ENCODE measurements at regions not wholly inside any gene's neighbourhood (a gene's known extent, or its start where the extent isn't known, plus 50 kb on each side); places are given as distances from the start of the nearest gene placed in this dataset.

GRCh38 chrX:150005027-150005426 is 66.7 kb upstream of the EOLA2 start:
- no peak overlapping the region for H3T11ph ChIP-seq (ENCODE audit: low read length)
- Mint-ChIP-seq H3K4me3 (no peak overlapping the region), H3K4me1 (no peaks in the 10 kb centered on the region), H3K27ac (no peak overlapping the region), H3K36me3 (ENCODE audit: insufficient read depth in 1 of 3, low read depth in 3 of 3) (no peaks in the 10 kb centered on the region; a peak in 2 of 7 replicates), H3K9me3 (peaks cover 43 to 55% of the 10 kb centered on the region in 2 experiments), H3K27me3 (ENCODE audit: low read depth) (no peaks in the 10 kb centered on the region; the same call in 1 of the 2 replicates)
- no peaks in the 10 kb centered on the region for H3K27me3 ChIP-seq (ENCODE audit: insufficient read depth, low read length)
- no peak overlapping the region for H2AK5ac ChIP-seq (ENCODE audit: insufficient read length, low read length)
- no peaks in the 10 kb centered on the region for H3K79me1 ChIP-seq (ENCODE audit: insufficient read depth, low read depth, low read length, poor library complexity, severe bottlenecking)
- no peaks in the 10 kb centered on the region for H3K79me2 ChIP-seq (ENCODE audit: insufficient read depth, low read length)
- H3K23me2 ChIP-seq (ENCODE audit: insufficient read length, low read depth, low read length, poor library complexity, severe bottlenecking): no peaks in the 10 kb centered on the region
- H4K91ac ChIP-seq (ENCODE audit: insufficient read length, low read depth, low read length): no peak overlapping the region
- H2AFZ ChIP-seq (ENCODE audit: low read length): no peak overlapping the region
- H2BK120ac ChIP-seq (ENCODE audit: low read depth, low read length, poor library complexity, severe bottlenecking): no peak overlapping the region
- no peaks in the 10 kb centered on the region for H3K4me1 ChIP-seq (ENCODE audit: insufficient read depth, low read length)
- H4K5ac ChIP-seq (ENCODE audit: insufficient read length, low read depth, low read length): no peak overlapping the region
- DNase-seq: no peak
- no peak overlapping the region for H2BK12ac ChIP-seq (ENCODE audit: insufficient read length, low read depth, low read length)
- H3K18ac ChIP-seq (ENCODE audit: insufficient read length, low read depth, low read length): no peak overlapping the region
- no peak overlapping the region for H2BK20ac ChIP-seq (ENCODE audit: low read depth, low read length, poor library complexity, severe bottlenecking)
- peaks cover 27% of the 10 kb centered on the region for H3K9me3 ChIP-seq (ENCODE audit: control insufficient read depth, low read depth, low read length)
- H3K4ac ChIP-seq (ENCODE audit: low read depth, low read length): no peak overlapping the region
- H3K4me2 ChIP-seq (ENCODE audit: insufficient read depth, insufficient read length, low read length): no peak overlapping the region
- H3K27ac ChIP-seq (ENCODE audit: insufficient read length, low read depth, low read length): no peak overlapping the region
- no peak overlapping the region for H3K23ac ChIP-seq (ENCODE audit: insufficient read length, low read depth, low read length)
- no CpG with 5 or more reads among the region's 2 CpGs for WGBS (ENCODE audit: extremely low coverage, insufficient read length, low lambda C conversion rate)
- no peak overlapping the region for H3K14ac ChIP-seq (ENCODE audit: insufficient read depth, low read length)
- no peak overlapping the region for H3K56ac ChIP-seq (ENCODE audit: insufficient read length, low read depth, low read length)
- H2BK15ac ChIP-seq (ENCODE audit: low read depth, low read length): no peak overlapping the region
- no peaks in the 10 kb centered on the region for H4K20me1 ChIP-seq (ENCODE audit: control insufficient read depth, insufficient read depth, insufficient read length)
- no peak overlapping the region for H4K8ac ChIP-seq (replicated peaks; ENCODE audit: insufficient read length, low read depth, low read length)
- H3K9ac ChIP-seq (ENCODE audit: extremely low read depth, insufficient read length, low read length): no peak overlapping the region
- H2BK5ac ChIP-seq (ENCODE audit: insufficient read length, low read length): no peak overlapping the region
- TF ChIP-seq, protein P1, sequence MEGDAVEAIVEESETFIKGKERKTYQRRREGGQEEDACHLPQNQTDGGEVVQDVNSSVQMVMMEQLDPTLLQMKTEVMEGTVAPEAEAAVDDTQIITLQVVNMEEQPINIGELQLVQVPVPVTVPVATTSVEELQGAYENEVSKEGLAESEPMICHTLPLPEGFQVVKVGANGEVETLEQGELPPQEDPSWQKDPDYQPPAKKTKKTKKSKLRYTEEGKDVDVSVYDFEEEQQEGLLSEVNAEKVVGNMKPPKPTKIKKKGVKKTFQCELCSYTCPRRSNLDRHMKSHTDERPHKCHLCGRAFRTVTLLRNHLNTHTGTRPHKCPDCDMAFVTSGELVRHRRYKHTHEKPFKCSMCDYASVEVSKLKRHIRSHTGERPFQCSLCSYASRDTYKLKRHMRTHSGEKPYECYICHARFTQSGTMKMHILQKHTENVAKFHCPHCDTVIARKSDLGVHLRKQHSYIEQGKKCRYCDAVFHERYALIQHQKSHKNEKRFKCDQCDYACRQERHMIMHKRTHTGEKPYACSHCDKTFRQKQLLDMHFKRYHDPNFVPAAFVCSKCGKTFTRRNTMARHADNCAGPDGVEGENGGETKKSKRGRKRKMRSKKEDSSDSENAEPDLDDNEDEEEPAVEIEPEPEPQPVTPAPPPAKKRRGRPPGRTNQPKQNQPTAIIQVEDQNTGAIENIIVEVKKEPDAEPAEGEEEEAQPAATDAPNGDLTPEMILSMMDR (conservative IDR thresholded peaks at IDR 0.05): no peak
